ENCODE measurements at regions not wholly inside any gene's neighbourhood (a gene's known extent, or its start where the extent isn't known, plus 50 kb on each side); places are given as distances from the start of the nearest gene placed in this dataset.

DNA sequence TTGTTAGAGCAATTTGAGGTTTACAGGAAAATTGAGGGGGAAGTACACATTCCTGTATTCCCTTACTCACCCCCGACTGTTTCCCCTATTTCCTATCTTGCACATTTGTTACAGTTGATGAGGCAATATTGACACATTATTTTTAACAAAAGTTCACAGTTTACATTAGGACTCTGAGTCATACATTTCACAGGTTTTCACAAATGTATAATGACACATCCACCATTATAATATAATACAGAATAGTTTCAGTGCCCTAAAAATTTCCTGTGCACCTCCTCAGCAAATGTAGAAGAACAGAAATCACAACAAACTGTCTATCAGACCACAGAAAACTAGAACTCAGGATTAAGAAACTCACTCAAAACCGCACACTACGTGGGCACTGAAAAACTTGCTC, 160.6 kb upstream of the RMP24 start:
- TF ChIP-seq, protein P1, sequence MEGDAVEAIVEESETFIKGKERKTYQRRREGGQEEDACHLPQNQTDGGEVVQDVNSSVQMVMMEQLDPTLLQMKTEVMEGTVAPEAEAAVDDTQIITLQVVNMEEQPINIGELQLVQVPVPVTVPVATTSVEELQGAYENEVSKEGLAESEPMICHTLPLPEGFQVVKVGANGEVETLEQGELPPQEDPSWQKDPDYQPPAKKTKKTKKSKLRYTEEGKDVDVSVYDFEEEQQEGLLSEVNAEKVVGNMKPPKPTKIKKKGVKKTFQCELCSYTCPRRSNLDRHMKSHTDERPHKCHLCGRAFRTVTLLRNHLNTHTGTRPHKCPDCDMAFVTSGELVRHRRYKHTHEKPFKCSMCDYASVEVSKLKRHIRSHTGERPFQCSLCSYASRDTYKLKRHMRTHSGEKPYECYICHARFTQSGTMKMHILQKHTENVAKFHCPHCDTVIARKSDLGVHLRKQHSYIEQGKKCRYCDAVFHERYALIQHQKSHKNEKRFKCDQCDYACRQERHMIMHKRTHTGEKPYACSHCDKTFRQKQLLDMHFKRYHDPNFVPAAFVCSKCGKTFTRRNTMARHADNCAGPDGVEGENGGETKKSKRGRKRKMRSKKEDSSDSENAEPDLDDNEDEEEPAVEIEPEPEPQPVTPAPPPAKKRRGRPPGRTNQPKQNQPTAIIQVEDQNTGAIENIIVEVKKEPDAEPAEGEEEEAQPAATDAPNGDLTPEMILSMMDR (conservative IDR thresholded peaks at IDR 0.05; ENCODE audit: low read depth, low read length), result no peak
- TF ChIP-seq EZH2 (IDR thresholded peaks at IDR 0.05; ENCODE audit: low read length, unreplicated experiment), result no peak

Measured in PC-3 (cell line).